Inflammatory macrophage treated with lipopolysaccharide for 4 hours (primary cell): ENCODE measurements at regions not wholly inside any gene's neighbourhood (a gene's known extent, or its start where the extent isn't known, plus 50 kb on each side); places are given as distances from the start of the nearest gene placed in this dataset.
"Not testable (repeated sequence)": the region's sequence is repeated elsewhere in the genome, so short reads cannot be mapped to it uniquely, and the experiment has no call there.

Experiments used
- DNase-seq: peaks from one replicate; pipeline ENCODE4 v3.0.0-alpha.2; 2020

GRCh38 chr12:3371018-3371417 is 120.0 kb upstream of the PRMT8 start:
- no peak for DNase-seq

- no peak for DNase-seq
These were observed 115.7 kb upstream of the PRMT8 start for GRCh38 chr12:3375326-3375725.

GRCh38 chr12:3376779-3377455 is 114.1 kb upstream of the PRMT8 start:
- peak; percentile 43 for DNase-seq

- DNase-seq: no peak
These were observed 112.3 kb upstream of the PRMT8 start for GRCh38 chr12:3378655-3379054.

- no peak for DNase-seq
These were observed 111.9 kb upstream of the PRMT8 start for GRCh38 chr12:3379079-3379478.

GRCh38 chr12:3380200-3381043 is 110.6 kb upstream of the PRMT8 start:
- no peak for DNase-seq

- no peak for DNase-seq
These were observed 109.7 kb upstream of the PRMT8 start for GRCh38 chr12:3381059-3382047.

- no peak for DNase-seq
These were observed 101.0 kb upstream of the PRMT8 start for GRCh38 chr12:3389986-3390385.

- DNase-seq: not testable (repeated sequence)
These were observed 93.4 kb upstream of the PRMT8 start for GRCh38 chr12:3397596-3397995.

- DNase-seq: no peak
These were observed 92.7 kb upstream of the PRMT8 start for GRCh38 chr12:3398196-3398789.

GRCh38 chr12:3405821-3406220 is 85.2 kb upstream of the PRMT8 start:
- DNase-seq: no peak

GRCh38 chr12:3407723-3408122 is 83.3 kb upstream of the PRMT8 start:
- no peak for DNase-seq

GRCh38 chr12:3409662-3410061 is 81.3 kb upstream of the PRMT8 start:
- no peak for DNase-seq

GRCh38 chr12:3416159-3416558 is 74.8 kb upstream of the PRMT8 start:
- DNase-seq: no peak

- DNase-seq: no peak
These were observed 74.3 kb upstream of the PRMT8 start for GRCh38 chr12:3416670-3417069.

GRCh38 chr12:3417113-3417512 is 73.9 kb upstream of the PRMT8 start:
- DNase-seq: no peak

- DNase-seq: no peak
These were observed 73.0 kb upstream of the PRMT8 start for GRCh38 chr12:3417937-3418462.

GRCh38 chr12:3418609-3419390 is 72.2 kb upstream of the PRMT8 start:
- no peak for DNase-seq

GRCh38 chr12:3419558-3419957 is 71.4 kb upstream of the PRMT8 start:
- no peak for DNase-seq

- no peak for DNase-seq
These were observed 70.3 kb upstream of the PRMT8 start for GRCh38 chr12:3420693-3421092.

GRCh38 chr12:3421191-3421978 is 69.6 kb upstream of the PRMT8 start:
- no peak for DNase-seq
